H1 (cell line): ENCODE measurements at regions not wholly inside any gene's neighbourhood (a gene's known extent, or its start where the extent isn't known, plus 50 kb on each side); places are given as distances from the start of the nearest gene placed in this dataset.

Experiments used
- CTCF ChIA-PET: fragments of 300-600 bp; sonication (Branson Sonifier 250); formaldehyde crosslinking; loops from one replicate; lab custom pipeline; 2021; ENCODE audit not compliant: partially characterized antibody; lab: Charles Lee
- POLR2A ChIA-PET: fragments of 300-600 bp; sonication (Branson Sonifier 250); formaldehyde crosslinking; loops from one replicate; lab custom pipeline; 2021; ENCODE audit warnings: inconsistent platforms; ENCODE audit not compliant: partially characterized antibody; lab: Charles Lee
- DNase-seq, 2 experiments: peaks; one replicate each; pipeline versions ENCODE4 v3.0.0 to v3.0.0-alpha.2; 2010 to 2022; ENCODE audit warnings: low spot score in 2 of 2, low read depth in 1 of 2, mixed read lengths in 1 of 2
- FAIRE-seq: peaks from 2 replicates; lab custom pipeline; 2011; peaks lifted over from hg19 to GRCh38; lab: Jason Lieb, UNC
- H2AFZ ChIP-seq: 2 replicates; pipeline ENCODE4 v1.8.1; 2012; ENCODE audit warnings: low read length, inconsistent platforms
- H2AK5ac ChIP-seq: 2 replicates; pipeline ENCODE4 v1.6.1; 2013; ENCODE audit warnings: low read depth, low read length
- H2BK120ac ChIP-seq: replicated peaks from 2 replicates; pipeline ENCODE3; 2013; ENCODE audit warnings: low read depth, low read length, inconsistent platforms
- H2BK12ac ChIP-seq: 2 replicates; pipeline ENCODE4 v1.6.1; 2013; ENCODE audit warnings: low read depth, low read length
- H2BK15ac ChIP-seq: 2 replicates; pipeline ENCODE4 v1.6.1; 2013; ENCODE audit warnings: low read length
- H2BK20ac ChIP-seq: 2 replicates; pipeline ENCODE4 v1.6.1; 2013; ENCODE audit warnings: low read length
- H2BK5ac ChIP-seq: 2 replicates; pipeline ENCODE4 v1.6.1; 2013; ENCODE audit warnings: low read depth, low read length
- H3K14ac ChIP-seq: 2 replicates; pipeline ENCODE4 v1.6.1; 2013; ENCODE audit warnings: inconsistent platforms; ENCODE audit not compliant: insufficient read length
- H3K18ac ChIP-seq: 2 replicates; pipeline ENCODE4 v1.6.1; 2013; ENCODE audit warnings: low read length; ENCODE audit errors: extremely low read depth
- H3K23ac ChIP-seq: 2 replicates; pipeline ENCODE4 v1.6.1; 2013; ENCODE audit warnings: inconsistent platforms; ENCODE audit not compliant: insufficient read length
- H3K23me2 ChIP-seq: 2 replicates; pipeline ENCODE4 v1.6.1; 2013; ENCODE audit warnings: low read depth, low read length
- H3K27ac ChIP-seq: 2 replicates; pipeline ENCODE4 v1.6.1; 2011; ENCODE audit warnings: low read depth, low read length, inconsistent platforms
- H3K27me3 ChIP-seq, 4 experiments: replicated peaks in 1 of 4; 1 replicate in 1 of 4; 2 replicates in 3 of 4; pipeline versions ENCODE4 v1.6.1 to v1.8.1; 2011 to 2013; ENCODE audit warnings: low read length in 3 of 4, mild to moderate bottlenecking in 3 of 4, inconsistent platforms in 2 of 4, mixed read lengths in 2 of 4, moderate library complexity in 1 of 4; ENCODE audit not compliant: control insufficient read depth in 3 of 4, insufficient read depth in 3 of 4; ENCODE audit errors: extremely low read depth in 1 of 4
- H3K36me3 ChIP-seq, 4 experiments: 2 replicates each; pipeline versions ENCODE4 v1.6.1 to v1.8.1; 2011 to 2013; ENCODE audit warnings: mild to moderate bottlenecking in 4 of 4, low read length in 3 of 4, moderate library complexity in 2 of 4, control low read depth in 1 of 4, inconsistent platforms in 1 of 4; ENCODE audit not compliant: insufficient read depth in 4 of 4, control insufficient read depth in 2 of 4
- H3K4ac ChIP-seq: replicated peaks from 2 replicates; pipeline ENCODE3; 2013; ENCODE audit warnings: low read length, low read depth, mixed read lengths, inconsistent platforms; ENCODE audit not compliant: insufficient read length
- H3K4me1 ChIP-seq, 4 experiments: replicated peaks in 1 of 4; 1 replicate in 1 of 4; 2 replicates in 3 of 4; pipeline versions ENCODE4 v1.6.1 to v1.8.1; 2011 to 2013; ENCODE audit warnings: low read length in 3 of 4, inconsistent platforms in 2 of 4, mixed read lengths in 1 of 4; ENCODE audit not compliant: insufficient read depth in 4 of 4, control insufficient read depth in 3 of 4
- H3K4me2 ChIP-seq, 2 experiments: 2 replicates each; pipeline versions ENCODE4 v1.6.1 to v1.8.1; 2011 to 2013; ENCODE audit warnings: low read depth in 2 of 2, low read length in 2 of 2, control low read depth in 1 of 2, inconsistent platforms in 1 of 2, mild to moderate bottlenecking in 1 of 2; ENCODE audit not compliant: insufficient read depth in 1 of 2
- H3K4me3 ChIP-seq, 4 experiments: fragments of 200-600, 300-600 bp in 1 of 4; sonication (generic), shearing (Covaris generic), sonication (Bioruptor Twin) in 1 of 4; 2 replicates each; pipeline versions ENCODE4 v1.5.1 to v1.8.1; 2011 to 2016; ENCODE audit warnings: low read length in 4 of 4, low read depth in 3 of 4, control low read depth in 2 of 4, inconsistent platforms in 2 of 4, mild to moderate bottlenecking in 2 of 4, mixed read lengths in 1 of 4, moderate library complexity in 1 of 4; ENCODE audit not compliant: insufficient read depth in 2 of 4; ENCODE audit errors: extremely low read depth in 1 of 4
- H3K56ac ChIP-seq: replicated peaks from 2 replicates; pipeline ENCODE3; 2013; ENCODE audit warnings: low read depth, mild to moderate bottlenecking, mixed read lengths, low read length, inconsistent platforms; ENCODE audit not compliant: insufficient read length
- H3K79me1 ChIP-seq: 2 replicates; pipeline ENCODE4 v1.6.1; 2013; ENCODE audit warnings: low read depth, low read length, control low read depth
- H3K79me2 ChIP-seq, 2 experiments: 2 replicates each; pipeline versions ENCODE4 v1.6.1 to v1.8.1; 2012 to 2013; ENCODE audit warnings: low read length in 2 of 2, mild to moderate bottlenecking in 2 of 2, inconsistent platforms in 1 of 2; ENCODE audit not compliant: insufficient read depth in 2 of 2, control insufficient read depth in 1 of 2
- H3K9ac ChIP-seq, 4 experiments: replicated peaks in 1 of 4; 1 replicate in 1 of 4; 2 replicates in 3 of 4; pipeline versions ENCODE4 v1.6.1 to v1.8.1; 2011 to 2013; ENCODE audit warnings: low read depth in 3 of 4, low read length in 3 of 4, control low read depth in 2 of 4, mild to moderate bottlenecking in 2 of 4, moderate library complexity in 2 of 4, inconsistent platforms in 1 of 4; ENCODE audit errors: extremely low read depth in 1 of 4
- H3K9me3 ChIP-seq, 2 experiments: 2 replicates each; pipeline versions ENCODE4 v1.6.1 to v1.8.1; 2012 to 2013; ENCODE audit warnings: mild to moderate bottlenecking in 2 of 2, moderate library complexity in 2 of 2, control low read depth in 1 of 2, inconsistent platforms in 1 of 2, low read depth in 1 of 2, low read length in 1 of 2, mixed read lengths in 1 of 2; ENCODE audit not compliant: insufficient read depth in 2 of 2
- H4K20me1 ChIP-seq, 2 experiments: replicated peaks in 1 of 2; 2 replicates each; pipeline versions ENCODE3 to v1.8.1; 2011 to 2013; ENCODE audit warnings: inconsistent platforms in 2 of 2, low read length in 2 of 2, mild to moderate bottlenecking in 1 of 2; ENCODE audit not compliant: insufficient read depth in 2 of 2, control insufficient read depth in 1 of 2
- H4K5ac ChIP-seq: 2 replicates; pipeline ENCODE4 v1.6.1; 2013; ENCODE audit warnings: low read length, low read depth, mixed read lengths, inconsistent platforms; ENCODE audit not compliant: insufficient read length
- H4K8ac ChIP-seq: 2 replicates; pipeline ENCODE4 v1.8.0; 2013; ENCODE audit warnings: mild to moderate bottlenecking, moderate library complexity, low read length, inconsistent platforms; ENCODE audit not compliant: insufficient read depth; ENCODE audit errors: extremely low read depth
- H4K91ac ChIP-seq: replicated peaks from 2 replicates; pipeline ENCODE3; 2013; ENCODE audit warnings: low read length, mixed read lengths, inconsistent platforms; ENCODE audit not compliant: insufficient read length
- E2F6 ChIP-seq: IDR thresholded peaks from 2 replicates; pipeline ENCODE4 v1.6.1; 2012; ENCODE audit warnings: inconsistent platforms
- POLR2AphosphoS5 ChIP-seq: IDR thresholded peaks from 2 replicates; pipeline ENCODE4 v1.6.1; 2011; ENCODE audit warnings: low read depth, low read length
- SIX5 ChIP-seq: IDR thresholded peaks from 2 replicates; pipeline ENCODE4 v1.6.1; 2011; ENCODE audit warnings: mild to moderate bottlenecking, low read depth, low read length
- whole genome bisulfite sequencing, 2 experiments: shearing (Covaris generic) in 1 of 2; methylation state at CpG; one replicate each; pipeline versions ENCODE4 v1.1.6 to v1.1.7; 2013 to 2015; ENCODE audit warnings: low lambda C conversion rate in 2 of 2, mixed read lengths in 2 of 2, inconsistent platforms in 1 of 2, low coverage in 1 of 2, missing lambda C conversion rate in 1 of 2; ENCODE audit not compliant: insufficient replicate concordance in 2 of 2, insufficient coverage in 1 of 2, insufficient read length in 1 of 2; ENCODE audit errors: extremely low coverage in 1 of 2, missing lambda C conversion rate in 1 of 2; 5-methylcytosine and 5-hydroxymethylcytosine counted together

- Histone ChIP-seq H4K91ac (no peak overlapping the region), H3K36me3 (no peaks in the 10 kb centered on the region), H3K4me3 (no peak overlapping the region), H2BK120ac (no peak overlapping the region), H4K8ac (no peak overlapping the region), H2BK15ac (no peak overlapping the region), H3K27ac (no peak overlapping the region), H3K4ac (no peak overlapping the region), H2BK20ac (no peak overlapping the region), H3K9ac (no peak overlapping the region), H3K14ac (no peak overlapping the region), H2AK5ac (no peak overlapping the region), H3K27me3 (no peaks in the 10 kb centered on the region), H4K20me1 (peaks cover 0 to 2% of the 10 kb centered on the region in 2 experiments), H3K23ac (no peak overlapping the region), H3K23me2 (no peaks in the 10 kb centered on the region), H3K4me1 (peaks cover 3 to 21% (median 10%) of the 10 kb centered on the region in 4 experiments), H3K9me3 (no peaks in the 10 kb centered on the region), H4K5ac (no peak overlapping the region), H3K18ac (no peak overlapping the region), H2AFZ (no peak overlapping the region), H3K79me1 (no peaks in the 10 kb centered on the region), H2BK12ac (no peak overlapping the region), H3K79me2 (no peaks in the 10 kb centered on the region), H3K4me2 (no peak overlapping the region), H3K56ac (no peak overlapping the region), H2BK5ac (no peak overlapping the region)
- TF ChIP-seq E2F6 (no peak), POLR2AphosphoS5 (no peak), SIX5 (no peak)
- DNase-seq (no peak), FAIRE-seq (no peak)
- WGBS, 2 experiments, result 89% methylated on average over 11 of the region's 11 CpGs; no CpG with 5 or more reads in 1 of the 2 experiments
- CTCF ChIA-PET, result interaction anchor here (1.2 kb wide), 1 partner anchor 79 kb away, joined by 3 read pairs; no protein-coding TSS in a partner anchor
- POLR2A ChIA-PET, result no interaction called here
These were observed 76.7 kb downstream of the RBFOX3 start for GRCh38 chr17:79534111-79534510.
